Osteocyte (in vitro differentiated cells): ENCODE measurements at regions not wholly inside any gene's neighbourhood (a gene's known extent, or its start where the extent isn't known, plus 50 kb on each side); places are given as distances from the start of the nearest gene placed in this dataset.
"Not testable (repeated sequence)": the region's sequence is repeated elsewhere in the genome, so short reads cannot be mapped to it uniquely, and the experiment has no call there.

Experiments
- DNase-seq: peaks from one replicate; pipeline ENCODE4 v3.0.0; 2021; ENCODE audit warnings: mixed read lengths; ENCODE audit not compliant: unreplicated experiment; ENCODE audit errors: extremely low spot score
- H3K27ac Mint-ChIP-seq: one replicate; pipeline ENCODE4 v1.8.0; 2021; ENCODE audit warnings: mild to moderate bottlenecking, mixed read lengths; ENCODE audit not compliant: unreplicated experiment
- H3K27me3 Mint-ChIP-seq: one replicate; pipeline ENCODE4 v1.8.0; 2021; ENCODE audit warnings: mixed read lengths; ENCODE audit not compliant: unreplicated experiment
- H3K36me3 Mint-ChIP-seq: one replicate; pipeline ENCODE4 v1.8.0; 2021; ENCODE audit warnings: mixed read lengths; ENCODE audit not compliant: unreplicated experiment
- H3K4me1 Mint-ChIP-seq: one replicate; pipeline ENCODE4 v1.8.0; 2021; ENCODE audit warnings: mixed read lengths; ENCODE audit not compliant: unreplicated experiment
- H3K4me3 Mint-ChIP-seq: one replicate; pipeline ENCODE4 v1.8.0; 2021; ENCODE audit warnings: mild to moderate bottlenecking, moderate library complexity, mixed read lengths; ENCODE audit not compliant: unreplicated experiment
- H3K9me3 Mint-ChIP-seq: one replicate; pipeline ENCODE4 v1.8.0; 2021; ENCODE audit warnings: mixed read lengths; ENCODE audit not compliant: unreplicated experiment
- CTCF ChIP-seq: fragments of 200-600 bp; sonication (generic); IDR thresholded peaks from 2 replicates; pipeline ENCODE4 v1.5.0; 2021; ENCODE audit warnings: antibody characterized with exemption, mild to moderate bottlenecking, moderate library complexity

- no peak for TF ChIP-seq CTCF
- no peak overlapping the region for H3K4me3 Mint-ChIP-seq
Measured at GRCh38 chr20:22062874-22063273, 357.4 kb downstream of the PAX1 start.

GRCh38 chr20:22060610-22061009, 355.1 kb downstream of the PAX1 start:
- no peaks in the 10 kb centered on the region for H3K36me3 Mint-ChIP-seq

More at GRCh38 chr20:22062874-22063273, 357.4 kb downstream of the PAX1 start:
- no peaks in the 10 kb centered on the region for H3K36me3 Mint-ChIP-seq
- H3K27me3 Mint-ChIP-seq = no peaks in the 10 kb centered on the region
- DNase-seq = no peak
- H3K27ac Mint-ChIP-seq = no peak overlapping the region
- no peaks in the 10 kb centered on the region for H3K4me1 Mint-ChIP-seq
- peaks cover 45% of the 10 kb centered on the region for H3K9me3 Mint-ChIP-seq

GRCh38 chr20:22058746-22059145, 353.3 kb downstream of the PAX1 start:
- Mint-ChIP-seq H3K36me3 (no peaks in the 10 kb centered on the region), H3K4me1 (no peaks in the 10 kb centered on the region), H3K27me3 (no peaks in the 10 kb centered on the region), H3K4me3 (no peak overlapping the region), H3K9me3 (peaks cover 22% of the 10 kb centered on the region), H3K27ac (no peak overlapping the region)
- TF ChIP-seq CTCF = no peak
- DNase-seq = no peak

More at GRCh38 chr20:22060610-22061009, 355.1 kb downstream of the PAX1 start:
- Mint-ChIP-seq H3K27ac (no peak overlapping the region), H3K27me3 (no peaks in the 10 kb centered on the region), H3K9me3 (peaks cover 26% of the 10 kb centered on the region), H3K4me1 (no peaks in the 10 kb centered on the region), H3K4me3 (no peak overlapping the region)
- DNase-seq = no peak
- TF ChIP-seq CTCF = no peak

GRCh38 chr20:22055981-22056380, 350.5 kb downstream of the PAX1 start:
- Mint-ChIP-seq H3K36me3 (no peaks in the 10 kb centered on the region), H3K4me3 (no peak overlapping the region), H3K27me3 (no peaks in the 10 kb centered on the region), H3K27ac (no peak overlapping the region), H3K9me3 (peaks cover 10% of the 10 kb centered on the region), H3K4me1 (no peaks in the 10 kb centered on the region)
- no peak for DNase-seq
- TF ChIP-seq CTCF = no peak

- H3K9me3 Mint-ChIP-seq = peaks cover 23% of the 10 kb centered on the region
- no peak overlapping the region for H3K27ac Mint-ChIP-seq
- H3K36me3 Mint-ChIP-seq = no peaks in the 10 kb centered on the region
- H3K27me3 Mint-ChIP-seq = no peaks in the 10 kb centered on the region
- H3K4me3 Mint-ChIP-seq = no peak overlapping the region
- H3K4me1 Mint-ChIP-seq = no peaks in the 10 kb centered on the region
- DNase-seq = no peak
- no peak for TF ChIP-seq CTCF
Measured at GRCh38 chr20:22052025-22052650, 346.7 kb downstream of the PAX1 start.

DNA sequence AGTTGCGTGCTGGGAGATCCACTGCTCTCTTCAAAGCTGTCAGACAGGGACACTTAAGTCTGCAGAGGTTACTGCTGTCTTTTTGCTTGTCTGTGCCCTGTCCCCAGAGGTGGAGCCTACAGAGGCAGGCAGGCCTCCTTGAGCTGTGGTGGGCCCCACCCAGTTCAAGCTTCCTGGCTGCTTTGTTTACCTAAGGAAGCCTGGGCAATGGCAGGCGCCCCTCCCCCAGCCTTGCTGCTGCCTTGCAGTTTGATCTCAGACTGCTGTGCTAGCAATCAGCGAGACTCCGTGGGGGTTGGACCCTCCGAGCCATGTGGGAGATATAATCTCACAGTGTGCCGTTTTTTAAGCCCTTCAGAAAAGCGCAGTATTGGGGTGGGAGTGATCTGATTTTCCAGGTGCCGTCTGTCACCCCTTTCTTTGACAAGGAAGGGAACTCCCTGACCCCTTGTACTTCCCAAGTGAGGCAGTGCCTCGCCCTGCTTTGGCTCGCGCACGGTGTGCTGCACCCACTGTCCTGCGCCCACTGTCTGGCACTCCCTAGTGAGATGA, 340.6 kb downstream of the PAX1 start:
- not testable (repeated sequence) for H3K4me3 Mint-ChIP-seq, H3K4me1 Mint-ChIP-seq, H3K27ac Mint-ChIP-seq, DNase-seq, H3K27me3 Mint-ChIP-seq, H3K36me3 Mint-ChIP-seq
- H3K9me3 Mint-ChIP-seq = peaks cover 25% of the 10 kb centered on the region
